ENCODE measurements at regions not wholly inside any gene's neighbourhood (a gene's known extent, or its start where the extent isn't known, plus 50 kb on each side); places are given as distances from the start of the nearest gene placed in this dataset.
A peak's percentile ranks its signal among the peaks of the same experiment; 100 is the strongest.

GRCh38 chr1:38721816-38722215 is 137.8 kb downstream of the RRAGC start:
- DNase-seq, result no peak

DNA sequence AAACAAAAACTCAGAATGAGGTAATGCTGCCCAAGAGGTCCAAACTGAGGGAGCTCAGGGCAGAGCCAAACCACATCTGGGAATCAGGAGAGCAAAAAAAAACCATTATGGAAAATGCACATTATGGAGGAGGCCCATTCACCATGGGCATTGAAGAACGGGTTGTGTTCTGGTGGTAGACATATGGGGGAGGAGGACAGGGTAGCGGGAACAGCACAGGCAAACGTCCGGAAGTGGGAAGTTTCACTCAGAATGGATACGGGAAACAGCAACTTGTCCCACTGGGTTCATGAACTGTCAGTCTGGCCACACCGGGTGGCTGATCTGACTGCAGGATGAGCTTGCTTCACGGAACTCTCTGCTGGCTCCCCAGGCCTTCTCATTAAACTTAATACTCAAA is 139.7 kb downstream of the RRAGC start:
- DNase-seq, result no peak

GRCh38 chr1:38718031-38718430 is 141.5 kb downstream of the RRAGC start:
- no peak for DNase-seq

DNA sequence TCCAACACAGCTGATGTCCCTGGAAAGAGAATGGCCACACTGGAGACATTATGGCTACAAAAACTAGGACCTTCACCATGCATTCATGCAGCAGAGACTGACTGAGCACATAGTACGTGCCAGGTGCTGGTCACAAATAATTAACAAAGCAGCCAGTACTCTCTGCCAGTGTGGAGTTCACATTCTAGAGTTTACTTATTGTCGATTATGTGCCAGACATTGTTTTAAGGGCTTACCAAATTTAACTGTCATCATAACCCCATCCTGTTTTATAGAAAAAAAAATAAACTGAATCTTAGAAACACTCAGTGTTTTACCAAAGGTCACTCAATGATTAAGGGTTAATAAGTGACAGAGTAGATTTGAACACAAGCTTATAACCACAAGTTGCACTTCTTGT is 143.3 kb downstream of the RRAGC start:
- no peak for DNase-seq

DNA sequence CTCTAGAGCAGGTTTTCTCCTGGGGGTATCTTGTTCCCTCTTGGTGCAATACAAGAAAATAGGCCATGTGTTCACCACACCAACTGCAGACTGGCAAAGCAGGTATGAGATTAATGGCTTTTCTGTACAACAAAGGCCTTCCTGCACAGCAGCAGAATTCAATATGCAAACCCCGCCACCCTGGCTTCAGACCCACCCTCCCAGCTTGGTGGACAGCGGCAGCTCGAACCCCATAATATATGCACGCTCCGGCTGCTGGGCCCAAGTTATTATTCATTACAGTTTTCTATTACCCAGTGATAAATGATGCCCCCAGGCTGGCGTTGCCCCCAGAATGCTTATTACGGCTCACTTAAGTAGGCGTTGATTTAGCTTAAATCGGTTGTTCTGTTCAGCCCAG is 144.2 kb downstream of the RRAGC start:
- DNase-seq, result no peak

DNA sequence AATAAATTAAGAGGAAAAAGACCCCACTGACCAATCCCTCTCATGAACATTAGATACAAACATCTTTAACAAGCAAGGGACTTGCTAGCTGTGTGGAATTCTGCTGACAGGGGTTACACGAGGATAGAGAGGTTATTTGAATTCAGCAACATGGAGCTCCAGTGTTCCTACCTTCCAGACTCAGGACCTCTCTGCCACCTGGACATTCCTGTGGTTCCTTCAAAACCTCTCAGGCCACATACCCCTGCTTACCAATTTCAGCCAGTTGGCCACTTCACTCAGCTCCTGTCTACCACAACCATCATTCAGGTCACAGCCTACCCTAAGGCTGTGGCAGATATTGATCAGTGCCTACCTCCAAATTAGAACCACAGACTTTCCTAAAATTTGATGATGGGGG is 147.5 kb downstream of the RRAGC start:
- DNase-seq, result no peak

DNA sequence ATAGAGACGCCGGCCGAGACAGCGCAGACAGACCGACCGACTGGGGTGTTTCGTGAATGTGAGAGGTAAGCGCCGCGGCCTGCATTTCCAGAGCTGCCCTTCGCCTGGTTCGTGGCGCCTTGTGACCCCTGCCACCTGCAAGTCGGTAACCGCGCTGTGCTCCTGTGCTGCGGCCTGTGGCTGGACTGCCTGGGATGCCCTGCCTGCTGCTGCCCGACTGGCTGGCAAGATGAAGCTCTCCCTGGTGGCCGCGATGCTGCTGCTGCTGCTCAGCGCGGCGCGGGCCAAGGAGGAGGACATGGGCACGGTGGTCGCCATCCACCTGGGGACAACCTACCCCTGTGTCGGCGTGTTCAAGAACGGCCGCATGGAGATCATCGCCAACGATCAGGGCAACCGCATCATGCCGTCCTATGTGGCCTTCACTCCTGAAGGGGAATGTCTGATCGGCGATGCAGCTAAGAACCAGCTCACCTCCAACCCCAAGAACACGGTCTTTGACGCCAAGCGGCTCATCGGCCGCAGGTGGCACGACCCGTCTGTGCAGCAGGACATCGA is 150.8 kb downstream of the RRAGC start:
- no peak for DNase-seq

DNA sequence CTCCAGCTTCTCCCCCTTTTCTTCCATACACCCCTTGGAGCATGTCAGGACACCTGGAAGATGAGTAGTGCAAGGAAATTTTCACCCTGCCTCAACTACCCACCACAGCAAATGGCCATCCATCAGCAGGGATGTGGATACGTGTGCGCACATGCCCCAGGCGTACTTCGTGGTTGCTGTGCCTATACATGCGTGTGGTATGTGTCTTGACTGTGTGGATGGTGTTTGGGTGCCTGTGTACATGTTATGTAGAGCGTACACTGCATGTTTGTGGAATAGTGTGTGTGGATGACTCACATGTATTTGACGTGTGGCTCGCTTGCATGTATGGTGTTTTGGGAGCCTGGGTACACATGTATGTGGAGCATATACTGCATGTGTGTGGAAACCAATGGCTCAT is 158.5 kb downstream of the RRAGC start:
- no peak for DNase-seq

- no peak for DNase-seq
Observed at GRCh38 chr1:38700077-38700470, 159.5 kb downstream of the RRAGC start.

- no peak for DNase-seq
Observed at GRCh38 chr1:38699330-38700076, 160.1 kb downstream of the RRAGC start.

DNA sequence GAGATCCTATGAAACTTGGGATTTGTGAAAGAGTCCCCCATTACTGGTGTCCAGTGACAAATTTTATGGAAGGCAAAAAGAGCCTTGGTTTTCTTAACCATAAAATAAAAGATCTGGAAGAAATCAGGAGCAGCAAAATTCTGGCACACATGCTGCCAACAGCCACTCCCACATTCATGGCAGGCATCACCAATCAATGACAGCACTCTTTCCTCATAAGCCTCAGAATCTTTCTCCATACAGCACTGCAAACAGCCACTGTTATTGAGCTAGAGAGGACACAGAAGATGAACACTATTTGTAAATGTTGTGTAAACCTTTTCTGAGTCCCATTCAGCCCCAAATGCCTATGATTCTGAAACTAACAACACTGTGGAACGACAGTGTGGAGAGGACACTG is 162.2 kb downstream of the RRAGC start:
- no peak for DNase-seq

GRCh38 chr1:38696371-38696770 is 163.2 kb downstream of the RRAGC start:
- DNase-seq, result no peak

- no peak for DNase-seq
Observed at GRCh38 chr1:38693759-38694158, 165.8 kb downstream of the RRAGC start.

- no peak for DNase-seq
Observed at GRCh38 chr1:38693031-38693430, 166.5 kb downstream of the RRAGC start.

GRCh38 chr1:38690790-38691449 is 168.7 kb downstream of the RRAGC start:
- DNase-seq, result peak in 6 of 58 donors; percentile 1 to 5 (median 2)

- DNase-seq, result no peak
Observed at GRCh38 chr1:38686927-38687255, 172.7 kb downstream of the RRAGC start.

DNA sequence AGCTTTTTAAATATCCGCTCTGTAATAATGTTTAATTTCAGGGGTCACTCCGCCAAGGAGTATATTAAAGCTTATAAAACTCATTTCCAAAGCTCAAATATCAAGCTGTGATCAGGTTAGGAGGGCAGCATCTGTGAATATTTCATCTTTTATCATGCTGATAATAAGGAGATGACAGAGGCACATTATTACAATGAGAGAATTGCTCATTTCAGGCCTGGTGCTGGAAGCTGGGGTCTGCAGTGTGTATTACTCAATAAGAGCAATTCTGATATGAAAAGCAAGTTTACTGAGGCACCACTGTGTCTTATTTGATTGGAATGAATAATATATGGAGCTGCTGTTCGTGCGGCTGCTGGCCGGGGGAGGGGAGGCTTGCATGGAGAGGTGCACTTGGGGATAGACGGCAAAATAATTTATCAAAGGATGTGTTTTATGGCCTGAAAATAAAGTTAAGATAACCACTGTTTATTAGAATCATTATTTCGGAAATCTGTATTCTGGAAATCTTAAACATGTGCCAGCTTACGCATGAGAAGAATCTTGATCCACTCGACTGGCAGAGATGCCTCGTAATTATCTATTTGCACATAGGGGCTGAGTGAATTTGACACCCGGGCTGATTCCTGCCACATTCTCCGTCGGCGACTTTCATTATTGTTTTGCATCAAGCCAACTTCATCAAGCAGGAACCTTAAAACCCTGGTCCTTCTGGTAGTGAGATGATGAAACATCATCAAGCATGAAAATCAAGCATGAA is 173.2 kb downstream of the RRAGC start:
- no peak for DNase-seq

DNA sequence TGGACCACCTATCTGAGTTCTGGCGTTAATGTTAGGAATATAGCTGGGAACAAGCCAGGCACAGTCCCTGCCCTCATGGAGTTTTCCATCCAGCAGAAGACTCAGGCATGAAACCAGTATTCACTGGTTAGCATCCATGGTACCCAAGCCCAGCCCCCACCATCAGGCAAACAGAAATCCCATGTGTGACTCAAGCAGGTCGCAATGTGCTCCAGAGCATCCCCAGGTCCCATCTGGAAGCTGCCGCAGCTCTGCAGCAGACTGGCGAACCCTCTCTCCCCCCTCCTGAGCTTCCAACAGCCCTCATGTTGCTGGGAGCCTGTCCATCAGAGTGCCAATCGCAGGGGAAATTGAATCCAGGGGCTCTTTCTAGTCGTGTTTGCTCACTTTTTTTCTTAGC is 174.2 kb downstream of the RRAGC start:
- DNase-seq, result no peak

DNA sequence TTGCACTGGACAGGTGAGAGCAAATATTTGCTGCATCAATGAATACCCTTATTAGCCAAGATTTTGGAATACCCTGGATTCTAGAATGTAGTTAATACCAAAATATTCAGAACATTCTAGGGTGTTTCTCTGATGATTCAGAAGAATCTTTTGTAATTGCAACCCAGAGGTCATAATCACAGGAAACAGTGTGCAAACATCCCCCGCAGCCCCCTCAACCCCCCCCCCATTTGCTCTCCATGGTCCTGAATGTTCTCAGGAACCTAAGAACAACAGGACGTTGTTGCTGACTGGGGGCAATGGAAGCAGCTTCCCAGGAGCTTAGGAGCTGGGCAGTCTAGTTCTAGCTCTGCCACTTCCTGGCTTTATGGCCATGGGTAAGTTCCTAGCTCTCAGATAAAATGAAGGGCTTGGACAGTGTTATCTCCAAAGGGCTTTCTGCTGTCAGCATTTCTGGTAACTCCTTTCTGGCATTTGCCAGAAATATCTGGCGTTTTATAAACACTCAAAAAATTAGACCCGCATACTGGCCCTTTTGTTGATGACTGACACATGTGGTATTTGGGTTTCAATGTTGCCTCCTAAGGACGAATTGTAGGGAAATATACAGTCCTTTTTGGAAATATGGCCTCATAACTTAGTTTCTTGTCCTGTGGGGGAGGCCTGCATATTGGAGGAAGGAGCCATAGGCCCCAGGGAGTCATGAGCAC is 178.6 kb downstream of the RRAGC start:
- DNase-seq, result no peak

- no peak for DNase-seq
Observed at GRCh38 chr1:38677756-38678155, 181.8 kb downstream of the RRAGC start.

DNA sequence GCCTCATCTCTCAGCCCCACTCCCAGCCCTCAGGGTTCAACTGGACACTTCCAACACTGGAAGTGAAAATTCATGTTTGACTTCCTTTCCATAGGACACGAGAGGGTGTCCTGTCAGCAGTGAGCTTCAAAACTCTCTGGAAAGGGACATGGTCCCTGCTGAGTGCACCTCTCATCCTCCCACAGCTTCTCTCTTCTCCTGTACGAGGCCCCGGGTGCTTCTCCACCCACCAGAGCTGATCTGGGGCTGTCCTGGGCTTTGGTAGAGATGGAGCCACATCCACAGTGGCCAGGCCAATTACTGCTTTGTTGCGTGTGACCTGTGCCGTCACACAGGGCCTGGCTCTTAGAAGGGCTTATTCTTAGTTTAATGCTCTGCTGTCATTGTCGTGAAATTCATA is 182.3 kb downstream of the RRAGC start:
- DNase-seq, result no peak

- DNase-seq, result no peak
Observed at GRCh38 chr1:38672692-38673091, 186.9 kb downstream of the RRAGC start.
